GM19467 (cell line): ENCODE measurements at regions not wholly inside any gene's neighbourhood (a gene's known extent, or its start where the extent isn't known, plus 50 kb on each side); places are given as distances from the start of the nearest gene placed in this dataset.
"Not testable (repeated sequence)": the region's sequence is repeated elsewhere in the genome, so short reads cannot be mapped to it uniquely, and the experiment has no call there.

Experiments
- ATAC-seq: cut with Tn5 transposase; IDR thresholded peaks from one replicate; pipeline ENCODE4 v1.9.1; 2021; ENCODE audit warnings: mild to moderate bottlenecking, moderate library complexity; ENCODE audit not compliant: unreplicated experiment

GRCh38 chr2:14451312-14451711 is 181.2 kb upstream of the LRATD1 start:
- ATAC-seq = no peak

- no peak for ATAC-seq
Observed at GRCh38 chr2:14454202-14454601, 178.3 kb upstream of the LRATD1 start.

GRCh38 chr2:14459786-14460325 is 172.7 kb upstream of the LRATD1 start:
- no peak for ATAC-seq

- no peak for ATAC-seq
Observed at GRCh38 chr2:14475994-14476393, 156.5 kb upstream of the LRATD1 start.

GRCh38 chr2:14479486-14479885 is 153.0 kb upstream of the LRATD1 start:
- ATAC-seq = no peak

- no peak for ATAC-seq
Observed at GRCh38 chr2:14480120-14480519, 152.4 kb upstream of the LRATD1 start.

- no peak for ATAC-seq
Observed at GRCh38 chr2:14480906-14481305, 151.6 kb upstream of the LRATD1 start.

GRCh38 chr2:14492920-14493503 is 139.5 kb upstream of the LRATD1 start:
- ATAC-seq = no peak

GRCh38 chr2:14494759-14495158 is 137.8 kb upstream of the LRATD1 start:
- no peak for ATAC-seq

- no peak for ATAC-seq
Observed at GRCh38 chr2:14501061-14501460, 131.5 kb upstream of the LRATD1 start.

- ATAC-seq = not testable (repeated sequence)
Observed at GRCh38 chr2:14506955-14507354, 125.6 kb upstream of the LRATD1 start.

GRCh38 chr2:14511541-14511940 is 121.0 kb upstream of the LRATD1 start:
- no peak for ATAC-seq

- ATAC-seq = no peak
Observed at GRCh38 chr2:14513903-14514302, 118.6 kb upstream of the LRATD1 start.

GRCh38 chr2:14516844-14517243 is 115.7 kb upstream of the LRATD1 start:
- no peak for ATAC-seq

- no peak for ATAC-seq
Observed at GRCh38 chr2:14517731-14518130, 114.8 kb upstream of the LRATD1 start.

- ATAC-seq = no peak
Observed at GRCh38 chr2:14520385-14520945, 112.1 kb upstream of the LRATD1 start.

- no peak for ATAC-seq
Observed at GRCh38 chr2:14524041-14524802, 108.3 kb upstream of the LRATD1 start.

GRCh38 chr2:14524803-14525080 is 107.8 kb upstream of the LRATD1 start:
- no peak for ATAC-seq

GRCh38 chr2:14530506-14530905 is 102.0 kb upstream of the LRATD1 start:
- no peak for ATAC-seq

GRCh38 chr2:14533131-14533757 is 99.3 kb upstream of the LRATD1 start:
- no peak for ATAC-seq

- ATAC-seq = no peak
Observed at GRCh38 chr2:14535156-14535555, 97.4 kb upstream of the LRATD1 start.

GRCh38 chr2:14536976-14537375 is 95.5 kb upstream of the LRATD1 start:
- ATAC-seq = no peak
